HEK293T (cell line): ENCODE measurements at regions not wholly inside any gene's neighbourhood (a gene's known extent, or its start where the extent isn't known, plus 50 kb on each side); places are given as distances from the start of the nearest gene placed in this dataset.

Experiments used
- BHLHE40 ChIP-seq: fragments of 450-650 bp; IDR thresholded peaks from 2 replicates; pipeline ENCODE4 v1.6.1; 2016; ENCODE audit warnings: mild to moderate bottlenecking, moderate library complexity, borderline replicate concordance
- L3MBTL2 ChIP-seq: fragments of 450-650 bp; conservative IDR thresholded peaks from 2 replicates; pipeline ENCODE4 v1.6.1; 2016; ENCODE audit warnings: mild to moderate bottlenecking
- NFRKB ChIP-seq: fragments of 450-650 bp; IDR thresholded peaks from 2 replicates; pipeline ENCODE4 v1.6.1; 2016; ENCODE audit warnings: mild to moderate bottlenecking, moderate library complexity
- SUZ12 ChIP-seq: fragments of 450-650 bp; IDR thresholded peaks from 2 replicates; pipeline ENCODE4 v1.6.1; 2016; ENCODE audit warnings: mild to moderate bottlenecking
- ZNF384 ChIP-seq: fragments of 450-650 bp; IDR thresholded peaks from 2 replicates; pipeline ENCODE4 v1.6.1; 2016

GRCh38 chr10:64345856-64346255, 824.7 kb downstream of the REEP3 start:
- TF ChIP-seq SUZ12 (no peak), ZNF384 (no peak), L3MBTL2 (no peak), BHLHE40 (no peak), NFRKB (no peak)
